ENCODE measurements at regions not wholly inside any gene's neighbourhood (a gene's known extent, or its start where the extent isn't known, plus 50 kb on each side); places are given as distances from the start of the nearest gene placed in this dataset.

DNA sequence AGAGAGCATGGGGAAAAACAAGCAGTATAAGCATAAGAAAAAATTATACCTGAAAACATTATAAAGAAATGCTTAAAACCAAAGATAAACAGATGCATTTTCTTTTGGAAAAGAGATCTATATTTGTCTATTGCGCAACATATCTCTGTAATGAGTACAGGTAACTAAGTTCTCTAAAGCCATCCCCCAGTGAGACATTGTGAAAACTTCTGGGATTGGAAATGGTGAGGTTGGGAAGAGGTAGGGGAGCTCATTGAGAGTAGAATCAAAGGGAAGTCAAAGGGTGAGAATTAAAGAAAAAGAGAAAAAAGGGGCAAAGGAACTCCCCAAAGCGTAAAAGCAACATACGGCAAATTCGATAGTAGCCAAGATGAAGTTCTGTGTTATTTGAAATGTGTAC lies 257.9 kb upstream of the RBFOX1 start:
- TF ChIP-seq RAD21 (IDR thresholded peaks at IDR 0.05; ENCODE audit: low read depth), result no peak
- no peak for TF ChIP-seq CREB1 (IDR thresholded peaks at IDR 0.05; ENCODE audit: low read depth)

Data from Ishikawa (cell line).